MM.1S (cell line): ENCODE measurements at regions not wholly inside any gene's neighbourhood (a gene's known extent, or its start where the extent isn't known, plus 50 kb on each side); places are given as distances from the start of the nearest gene placed in this dataset.

Experiments
- EZH2 ChIP-seq: fragments of 300-600 bp; sonication (generic); optimal IDR thresholded peaks from 2 replicates; pipeline ENCODE3; 2017; ENCODE audit warnings: low read depth, mild to moderate bottlenecking, antibody characterized with exemption, low read length, mixed read lengths
- EZH2phosphoT487 ChIP-seq: fragments of 300-600 bp; sonication (generic); IDR thresholded peaks from 2 replicates; pipeline ENCODE4 v1.6.1; 2018; ENCODE audit warnings: antibody characterized with exemption, low read length
- TF ChIP-seq, protein P1 (sequence below): fragments of 300-600 bp; sonication (generic); IDR thresholded peaks from 2 replicates; pipeline ENCODE4 v1.5.1; 2016; ENCODE audit warnings: antibody characterized with exemption, low read length, mixed read lengths

GRCh38 chr2:156944871-156945270, 312.6 kb upstream of the GALNT5 start:
- TF ChIP-seq, protein P1, sequence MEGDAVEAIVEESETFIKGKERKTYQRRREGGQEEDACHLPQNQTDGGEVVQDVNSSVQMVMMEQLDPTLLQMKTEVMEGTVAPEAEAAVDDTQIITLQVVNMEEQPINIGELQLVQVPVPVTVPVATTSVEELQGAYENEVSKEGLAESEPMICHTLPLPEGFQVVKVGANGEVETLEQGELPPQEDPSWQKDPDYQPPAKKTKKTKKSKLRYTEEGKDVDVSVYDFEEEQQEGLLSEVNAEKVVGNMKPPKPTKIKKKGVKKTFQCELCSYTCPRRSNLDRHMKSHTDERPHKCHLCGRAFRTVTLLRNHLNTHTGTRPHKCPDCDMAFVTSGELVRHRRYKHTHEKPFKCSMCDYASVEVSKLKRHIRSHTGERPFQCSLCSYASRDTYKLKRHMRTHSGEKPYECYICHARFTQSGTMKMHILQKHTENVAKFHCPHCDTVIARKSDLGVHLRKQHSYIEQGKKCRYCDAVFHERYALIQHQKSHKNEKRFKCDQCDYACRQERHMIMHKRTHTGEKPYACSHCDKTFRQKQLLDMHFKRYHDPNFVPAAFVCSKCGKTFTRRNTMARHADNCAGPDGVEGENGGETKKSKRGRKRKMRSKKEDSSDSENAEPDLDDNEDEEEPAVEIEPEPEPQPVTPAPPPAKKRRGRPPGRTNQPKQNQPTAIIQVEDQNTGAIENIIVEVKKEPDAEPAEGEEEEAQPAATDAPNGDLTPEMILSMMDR, result no peak
- TF ChIP-seq EZH2phosphoT487, result no peak
- no peak for TF ChIP-seq EZH2
